WI38 (cell line): ENCODE measurements at regions not wholly inside any gene's neighbourhood (a gene's known extent, or its start where the extent isn't known, plus 50 kb on each side); places are given as distances from the start of the nearest gene placed in this dataset.

ENCODE experiments used
- H3K4me3 ChIP-seq: 2 replicates; pipeline ENCODE4 v1.5.1; 2011; ENCODE audit warnings: low read depth, mild to moderate bottlenecking, control low read depth, low read length
- CTCF ChIP-seq: IDR thresholded peaks from 2 replicates; pipeline ENCODE4 v1.5.1; 2012; ENCODE audit warnings: low read depth, mild to moderate bottlenecking, control low read depth, low read length

DNA sequence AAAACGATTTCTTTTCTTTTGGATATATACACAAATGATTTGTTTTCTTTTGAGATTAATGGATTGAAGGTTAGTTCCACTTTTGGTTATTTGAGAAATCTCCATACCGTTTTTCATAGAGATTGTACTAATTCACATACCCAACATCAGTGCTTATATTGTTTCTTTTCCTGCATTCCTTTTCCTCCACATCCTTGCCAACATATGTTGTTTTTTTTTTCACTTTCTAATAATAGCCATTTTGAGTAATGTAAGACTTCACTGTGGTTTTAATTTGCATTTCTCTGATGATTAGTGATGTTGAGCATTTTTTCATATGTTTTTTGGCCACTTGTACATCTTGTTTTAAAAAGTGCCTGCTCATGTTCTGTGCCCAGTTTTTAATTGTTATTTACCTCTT is 846.4 kb upstream of the EYS start:
- no peak for TF ChIP-seq CTCF
- H3K4me3 ChIP-seq = no peak overlapping the region

GRCh38 chr6:66538551-66539135 is 831.6 kb upstream of the EYS start:
- TF ChIP-seq CTCF = no peak
- H3K4me3 ChIP-seq = no peak overlapping the region

GRCh38 chr6:66533921-66534404 is 826.9 kb upstream of the EYS start:
- no peak for TF ChIP-seq CTCF
- H3K4me3 ChIP-seq = no peak overlapping the region

- H3K4me3 ChIP-seq = no peak overlapping the region
- TF ChIP-seq CTCF = no peak
These were observed 819.0 kb upstream of the EYS start for GRCh38 chr6:66526061-66526460.

GRCh38 chr6:66522864-66523263 is 815.8 kb upstream of the EYS start:
- TF ChIP-seq CTCF = no peak
- H3K4me3 ChIP-seq = no peak overlapping the region

GRCh38 chr6:66516377-66516776 is 809.4 kb upstream of the EYS start:
- TF ChIP-seq CTCF = no peak
- no peak overlapping the region for H3K4me3 ChIP-seq

GRCh38 chr6:66508433-66508832 is 801.4 kb upstream of the EYS start:
- no peak for TF ChIP-seq CTCF
- H3K4me3 ChIP-seq = no peak overlapping the region
